KG1 (cell line): ENCODE measurements at regions not wholly inside any gene's neighbourhood (a gene's known extent, or its start where the extent isn't known, plus 50 kb on each side); places are given as distances from the start of the nearest gene placed in this dataset.

Experiments used
- DNase-seq: peaks from one replicate; lab custom pipeline; 2025; lab: John Stamatoyannopoulos, UW

- no peak for DNase-seq
Observed at GRCh38 chr16:63614429-63614828, 1507.4 kb downstream of the CDH11 start.

GRCh38 chr16:63613701-63614100 is 1508.2 kb downstream of the CDH11 start:
- DNase-seq, result no peak

GRCh38 chr16:63612462-63613227 is 1509.2 kb downstream of the CDH11 start:
- no peak for DNase-seq

- no peak for DNase-seq
Observed at GRCh38 chr16:63606778-63607177, 1515.1 kb downstream of the CDH11 start.

- no peak for DNase-seq
Observed at GRCh38 chr16:63602206-63602927, 1519.5 kb downstream of the CDH11 start.

GRCh38 chr16:63596716-63597115 is 1525.1 kb downstream of the CDH11 start:
- no peak for DNase-seq

GRCh38 chr16:63592852-63593251 is 1529.0 kb downstream of the CDH11 start:
- no peak for DNase-seq

- DNase-seq, result no peak
Observed at GRCh38 chr16:63581570-63581969, 1540.3 kb downstream of the CDH11 start.

GRCh38 chr16:63578791-63579190 is 1542.6 kb upstream of the CDH8 start:
- no peak for DNase-seq

GRCh38 chr16:63577891-63578290 is 1541.7 kb upstream of the CDH8 start:
- DNase-seq, result no peak

- DNase-seq, result no peak
Observed at GRCh38 chr16:63575041-63575440, 1538.8 kb upstream of the CDH8 start.

GRCh38 chr16:63568164-63568563 is 1531.9 kb upstream of the CDH8 start:
- DNase-seq, result no peak

GRCh38 chr16:63563819-63564505 is 1527.7 kb upstream of the CDH8 start:
- DNase-seq, result no peak

- no peak for DNase-seq
Observed at GRCh38 chr16:63553980-63554379, 1517.7 kb upstream of the CDH8 start.

GRCh38 chr16:63539276-63539675 is 1503.0 kb upstream of the CDH8 start:
- DNase-seq, result no peak

GRCh38 chr16:63530974-63531373 is 1494.7 kb upstream of the CDH8 start:
- no peak for DNase-seq

- no peak for DNase-seq
Observed at GRCh38 chr16:63530208-63530607, 1494.0 kb upstream of the CDH8 start.

GRCh38 chr16:63527404-63527803 is 1491.2 kb upstream of the CDH8 start:
- no peak for DNase-seq

GRCh38 chr16:63516394-63516793 is 1480.2 kb upstream of the CDH8 start:
- DNase-seq, result no peak

- DNase-seq, result no peak
Observed at GRCh38 chr16:63512910-63513309, 1476.7 kb upstream of the CDH8 start.

- no peak for DNase-seq
Observed at GRCh38 chr16:63497408-63497807, 1461.2 kb upstream of the CDH8 start.

- DNase-seq, result no peak
Observed at GRCh38 chr16:63496282-63496681, 1460.0 kb upstream of the CDH8 start.

GRCh38 chr16:63488955-63489354 is 1452.7 kb upstream of the CDH8 start:
- no peak for DNase-seq
